IMR-90 (cell line): ENCODE measurements at regions not wholly inside any gene's neighbourhood (a gene's known extent, or its start where the extent isn't known, plus 50 kb on each side); places are given as distances from the start of the nearest gene placed in this dataset.

ENCODE experiments used
- ATAC-seq: fragments of 200-7000 bp; cut with Tn5 transposase; 2 replicates; pipeline ENCODE4 v1.9.1; 2020; ENCODE audit warnings: low read depth, mild to moderate bottlenecking, moderate library complexity
- BruUV-seq: library from RNA; stranded (reverse); fragments of 400-500 nt; replicated peaks from 2 replicates; lab custom pipeline; 2021; lab: Mats Ljungman, UMichigan
- CTCF ChIA-PET: fragments of 300-600 bp; formaldehyde crosslinking; extraction: SDS; loops from one replicate; lab custom pipeline; 2021; ENCODE audit warnings: antibody characterized with exemption; lab: Yijun Ruan, JAX
- POLR2A ChIA-PET: fragments of 300-600 bp; sonication (Branson Sonifier 250); formaldehyde crosslinking; loops from one replicate; lab custom pipeline; 2022; ENCODE audit warnings: antibody characterized with exemption; ENCODE audit not compliant: unreplicated experiment; lab: Charles Lee
- DNase-seq: peaks from one replicate; pipeline ENCODE4 v3.0.0; 2013
- H2AFZ ChIP-seq: replicated peaks from 2 replicates; pipeline ENCODE3; 2013; ENCODE audit warnings: low read length, mild to moderate bottlenecking; ENCODE audit not compliant: poor library complexity
- H2AK5ac ChIP-seq: 2 replicates; pipeline ENCODE4 v1.6.1; 2013; ENCODE audit warnings: low read depth, low read length, inconsistent platforms
- H2AK9ac ChIP-seq: replicated peaks from 2 replicates; pipeline ENCODE3; 2013; ENCODE audit warnings: mild to moderate bottlenecking, low read depth, low read length, moderate library complexity; ENCODE audit not compliant: poor library complexity
- H2BK120ac ChIP-seq: 2 replicates; pipeline ENCODE4 v1.6.1; 2013; ENCODE audit warnings: low read depth, low read length, inconsistent platforms
- H2BK15ac ChIP-seq: 3 replicates; pipeline ENCODE4 v1.6.1; 2013; ENCODE audit warnings: low read depth, low read length, inconsistent platforms
- H2BK20ac ChIP-seq: 2 replicates; pipeline ENCODE4 v1.6.1; 2013; ENCODE audit warnings: low read depth, mild to moderate bottlenecking, inconsistent platforms, low read length, moderate library complexity
- H2BK5ac ChIP-seq: 2 replicates; pipeline ENCODE4 v1.6.1; 2013; ENCODE audit warnings: mild to moderate bottlenecking, low read depth, low read length, inconsistent platforms; ENCODE audit not compliant: poor library complexity, severe bottlenecking
- H3K14ac ChIP-seq: replicated peaks from 2 replicates; pipeline ENCODE4 v1.6.1; 2013; ENCODE audit warnings: low read depth, low read length, inconsistent platforms
- H3K18ac ChIP-seq: 2 replicates; pipeline ENCODE4 v1.6.1; 2013; ENCODE audit warnings: low read depth, low read length, control low read depth
- H3K23ac ChIP-seq: 2 replicates; pipeline ENCODE4 v1.6.1; 2013; ENCODE audit warnings: low read depth, low read length, inconsistent platforms
- H3K27ac ChIP-seq: 2 replicates; pipeline ENCODE4 v1.5.1; 2013; ENCODE audit warnings: mild to moderate bottlenecking, control low read depth, low read length; ENCODE audit not compliant: insufficient read depth
- H3K27me3 ChIP-seq: 2 replicates; pipeline ENCODE4 v1.6.1; 2013; ENCODE audit warnings: low read length; ENCODE audit not compliant: control insufficient read depth, insufficient read depth
- H3K36me3 ChIP-seq: 2 replicates; pipeline ENCODE4 v1.6.1; 2013; ENCODE audit warnings: low read length, mixed read lengths; ENCODE audit not compliant: control insufficient read depth, insufficient read depth
- H3K4ac ChIP-seq: 2 replicates; pipeline ENCODE4 v1.6.1; 2013; ENCODE audit warnings: low read depth, low read length, inconsistent platforms
- H3K4me1 ChIP-seq: 2 replicates; pipeline ENCODE4 v1.6.1; 2013; ENCODE audit warnings: low read length, mixed read lengths; ENCODE audit not compliant: control insufficient read depth, insufficient read depth
- H3K4me2 ChIP-seq: 2 replicates; pipeline ENCODE4 v1.6.1; 2013; ENCODE audit warnings: low read depth, mild to moderate bottlenecking, control low read depth, low read length, moderate library complexity
- H3K4me3 ChIP-seq: 2 replicates; pipeline ENCODE4 v1.5.1; 2013; ENCODE audit warnings: low read depth, mild to moderate bottlenecking, control low read depth, low read length, moderate library complexity; ENCODE audit not compliant: insufficient read depth
- H3K56ac ChIP-seq: 2 replicates; pipeline ENCODE4 v1.6.1; 2013; ENCODE audit warnings: low read length, inconsistent platforms; ENCODE audit not compliant: insufficient read depth; ENCODE audit errors: extremely low read depth
- H3K79me1 ChIP-seq, 2 experiments: 2 replicates each; pipeline ENCODE4 v1.6.1; 2013; ENCODE audit warnings: low read length in 2 of 2, inconsistent platforms in 1 of 2, low read depth in 1 of 2
- H3K9ac ChIP-seq: 2 replicates; pipeline ENCODE4 v1.6.1; 2013; ENCODE audit warnings: low read depth, low read length, control low read depth
- H3K9me1 ChIP-seq: 2 replicates; pipeline ENCODE4 v1.6.1; 2013; ENCODE audit warnings: low read length, inconsistent platforms; ENCODE audit not compliant: insufficient read depth
- H3K9me3 ChIP-seq: 2 replicates; pipeline ENCODE4 v1.6.1; 2013; ENCODE audit warnings: low read length; ENCODE audit not compliant: control insufficient read depth, insufficient read depth
- H4K20me1 ChIP-seq: 2 replicates; pipeline ENCODE4 v1.6.1; 2013; ENCODE audit warnings: low read length, inconsistent platforms; ENCODE audit not compliant: insufficient read depth
- H4K5ac ChIP-seq: 2 replicates; pipeline ENCODE4 v1.6.1; 2013; ENCODE audit warnings: mild to moderate bottlenecking, low read depth, low read length, control low read depth
- H4K8ac ChIP-seq, 2 experiments: 2 replicates each; pipeline ENCODE4 v1.6.1; 2013; ENCODE audit warnings: low read depth in 2 of 2, low read length in 2 of 2, control low read depth in 1 of 2, inconsistent platforms in 1 of 2
- H4K91ac ChIP-seq: 2 replicates; pipeline ENCODE4 v1.6.1; 2013; ENCODE audit warnings: low read depth, low read length, inconsistent platforms; ENCODE audit not compliant: insufficient read depth
- CEBPB ChIP-seq: IDR thresholded peaks from 2 replicates; pipeline ENCODE4 v1.6.1; 2012; ENCODE audit warnings: low read depth, low read length, improper control_type of control experiment
- CHD1 ChIP-seq: IDR thresholded peaks from 2 replicates; pipeline ENCODE4 v1.6.1; 2012; ENCODE audit warnings: low read depth, low read length, improper control_type of control experiment
- FOS ChIP-seq: fragments of 150-350 bp; IDR thresholded peaks from 2 replicates; pipeline ENCODE4 v1.6.1; 2016; ENCODE audit warnings: low read depth, low read length
- MAFK ChIP-seq: IDR thresholded peaks from 2 replicates; pipeline ENCODE4 v1.6.1; 2012; ENCODE audit warnings: low read depth, low read length, improper control_type of control experiment
- MAZ ChIP-seq: IDR thresholded peaks from 2 replicates; pipeline ENCODE4 v1.6.1; 2012; ENCODE audit warnings: low read depth, mild to moderate bottlenecking, low read length, improper control_type of control experiment, moderate library complexity, borderline replicate concordance
- MXI1 ChIP-seq: IDR thresholded peaks from 2 replicates; pipeline ENCODE4 v1.6.1; 2012; ENCODE audit warnings: low read depth, mild to moderate bottlenecking, low read length, moderate library complexity, borderline replicate concordance
- POLR2A ChIP-seq: IDR thresholded peaks from 2 replicates; pipeline ENCODE4 v1.6.1; 2012; ENCODE audit warnings: mild to moderate bottlenecking, low read depth, low read length
- RCOR1 ChIP-seq: IDR thresholded peaks from 2 replicates; pipeline ENCODE4 v1.6.1; 2012; ENCODE audit warnings: mild to moderate bottlenecking, low read length, improper control_type of control experiment; ENCODE audit not compliant: insufficient replicate concordance
- SMC3 ChIP-seq: fragments of 150-350 bp; IDR thresholded peaks from 2 replicates; pipeline ENCODE4 v1.6.1; 2016; ENCODE audit warnings: low read depth, mild to moderate bottlenecking, antibody characterized with exemption, low read length, moderate library complexity
- WGBS, 2 experiments: methylation state at CpG; one replicate each; pipeline versions ENCODE4 v1.1.5 to v1.1.7; 2013; ENCODE audit warnings: missing lambda C conversion rate in 2 of 2; ENCODE audit not compliant: insufficient read length in 1 of 2; ENCODE audit errors: extremely low coverage in 2 of 2; 5-methylcytosine and 5-hydroxymethylcytosine counted together
- dilution Hi-C: fragments of 300-500 bp; cut with HindIII; formaldehyde crosslinking; loops from one replicate; pipeline ENCODE4 v1.14.3; 2018; ENCODE audit warnings: low sequenced_read_pairs; ENCODE audit not compliant: unreplicated experiment
- in situ Hi-C: fragments of 300-500 bp; cut with MboI; formaldehyde crosslinking; loops from 3 replicates; pipeline ENCODE4 v1.14.3; 2019; ENCODE audit warnings: low sequenced_read_pairs, inconsistent platforms, mixed read lengths
- intact Hi-C: fragments of 100-400 bp; cut with micrococcal nuclease; formaldehyde crosslinking; loops from 2 replicates; pipeline ENCODE4 v1.10.0; 2022
- TF ChIP-seq, protein P1 (sequence below): conservative IDR thresholded peaks from 2 replicates; pipeline ENCODE4 v1.5.1; 2012; ENCODE audit warnings: mild to moderate bottlenecking, low read depth, low read length, improper control_type of control experiment

DNA sequence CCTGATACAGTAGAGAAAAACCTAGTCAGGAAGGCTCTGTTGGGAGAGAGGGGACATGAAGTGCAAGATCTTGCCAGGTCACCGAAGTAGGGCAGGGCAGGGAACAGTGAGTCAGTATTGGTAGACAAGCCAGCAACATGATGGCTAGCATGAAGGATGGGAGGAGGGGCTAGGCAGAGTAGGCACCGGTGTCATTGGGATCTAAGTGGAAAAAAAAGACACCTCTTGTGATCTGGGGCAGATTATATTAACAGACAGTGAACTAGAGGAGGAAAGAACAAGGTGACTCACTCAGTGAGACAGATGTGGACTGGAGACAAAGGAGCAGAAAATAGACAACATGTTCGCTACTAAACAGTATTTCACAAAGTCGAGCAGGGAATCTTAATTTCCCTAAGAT lies 149.2 kb upstream of the SLC24A5 start:
- H2AK9ac ChIP-seq: no peak overlapping the region
- H4K20me1 ChIP-seq: no peaks in the 10 kb centered on the region
- CTCF ChIA-PET: no interaction called here
- H3K4me2 ChIP-seq: no peak overlapping the region
- H3K9ac ChIP-seq: no peak overlapping the region
- no TSS peak for BruUV-seq
- H3K18ac ChIP-seq: no peak overlapping the region
- H2BK120ac ChIP-seq: no peak overlapping the region
- ATAC-seq: no peak
- no peak overlapping the region for H2BK5ac ChIP-seq
- H2AFZ ChIP-seq: no peak overlapping the region
- no peak overlapping the region for H4K8ac ChIP-seq
- no peak overlapping the region for H3K4ac ChIP-seq
- H3K27ac ChIP-seq: no peak overlapping the region
- no peak overlapping the region for H3K4me3 ChIP-seq
- H3K9me1 ChIP-seq: no peaks in the 10 kb centered on the region
- no peak for DNase-seq
- no peak overlapping the region for H3K23ac ChIP-seq
- no peak overlapping the region for H2BK15ac ChIP-seq
- H3K56ac ChIP-seq: no peak overlapping the region
- H3K9me3 ChIP-seq: peaks cover 3% of the 10 kb centered on the region; the same call in 1 of the 2 replicates
- dilution Hi-C loops: no loop called here
- H4K91ac ChIP-seq: no peak overlapping the region
- H3K27me3 ChIP-seq: no peaks in the 10 kb centered on the region; the same call in 1 of the 2 replicates
- in situ Hi-C loops: no loop called here
- intact Hi-C loops: no loop called here
- H3K36me3 ChIP-seq: no peaks in the 10 kb centered on the region
- no peak overlapping the region for H2BK20ac ChIP-seq
- TF ChIP-seq POLR2A: no peak
- no peak for TF ChIP-seq MAZ
- no peak for TF ChIP-seq MXI1
- TF ChIP-seq RCOR1: no peak
- TF ChIP-seq FOS: no peak
- no peak for TF ChIP-seq CHD1
- no peak for TF ChIP-seq MAFK
- TF ChIP-seq, protein P1, sequence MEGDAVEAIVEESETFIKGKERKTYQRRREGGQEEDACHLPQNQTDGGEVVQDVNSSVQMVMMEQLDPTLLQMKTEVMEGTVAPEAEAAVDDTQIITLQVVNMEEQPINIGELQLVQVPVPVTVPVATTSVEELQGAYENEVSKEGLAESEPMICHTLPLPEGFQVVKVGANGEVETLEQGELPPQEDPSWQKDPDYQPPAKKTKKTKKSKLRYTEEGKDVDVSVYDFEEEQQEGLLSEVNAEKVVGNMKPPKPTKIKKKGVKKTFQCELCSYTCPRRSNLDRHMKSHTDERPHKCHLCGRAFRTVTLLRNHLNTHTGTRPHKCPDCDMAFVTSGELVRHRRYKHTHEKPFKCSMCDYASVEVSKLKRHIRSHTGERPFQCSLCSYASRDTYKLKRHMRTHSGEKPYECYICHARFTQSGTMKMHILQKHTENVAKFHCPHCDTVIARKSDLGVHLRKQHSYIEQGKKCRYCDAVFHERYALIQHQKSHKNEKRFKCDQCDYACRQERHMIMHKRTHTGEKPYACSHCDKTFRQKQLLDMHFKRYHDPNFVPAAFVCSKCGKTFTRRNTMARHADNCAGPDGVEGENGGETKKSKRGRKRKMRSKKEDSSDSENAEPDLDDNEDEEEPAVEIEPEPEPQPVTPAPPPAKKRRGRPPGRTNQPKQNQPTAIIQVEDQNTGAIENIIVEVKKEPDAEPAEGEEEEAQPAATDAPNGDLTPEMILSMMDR: no peak
- no peak for TF ChIP-seq CEBPB
- TF ChIP-seq SMC3: no peak
- H4K5ac ChIP-seq: no peak overlapping the region
- POLR2A ChIA-PET: no interaction called here
- H3K4me1 ChIP-seq: no peaks in the 10 kb centered on the region
- WGBS, 2 experiments: 100% methylated on average over 1 of the region's 4 CpGs; no CpG with 5 or more reads in 1 of the 2 experiments
- no peak overlapping the region for H2AK5ac ChIP-seq
- no peaks in the 10 kb centered on the region for H3K79me1 ChIP-seq
- H3K14ac ChIP-seq: no peak overlapping the region
